ENCODE measurements at regions not wholly inside any gene's neighbourhood (a gene's known extent, or its start where the extent isn't known, plus 50 kb on each side); places are given as distances from the start of the nearest gene placed in this dataset.

- TF ChIP-seq CTCF (IDR thresholded peaks at IDR 0.05; ENCODE audit: low read length), result no peak
- no peak for TF ChIP-seq EZH2phosphoT487 (IDR thresholded peaks at IDR 0.05; ENCODE audit: low read length)
These were observed 477.0 kb upstream of the LRRC7 start for GRCh38 chr1:69090752-69091151.

All from MM.1S (cell line).